OCI-LY3 (cell line): ENCODE measurements at regions not wholly inside any gene's neighbourhood (a gene's known extent, or its start where the extent isn't known, plus 50 kb on each side); places are given as distances from the start of the nearest gene placed in this dataset.
"Not testable (repeated sequence)": the region's sequence is repeated elsewhere in the genome, so short reads cannot be mapped to it uniquely, and the experiment has no call there.

Experiments
- H2AFZ ChIP-seq: fragments of 200-600, 300-600 bp; shearing (Covaris generic); 2 replicates; pipeline ENCODE4 v1.6.0; 2014; ENCODE audit warnings: antibody characterized with exemption, low read depth, low read length
- H3K27ac ChIP-seq: fragments of 200-600, 300-600 bp; sonication (generic); 2 replicates; pipeline ENCODE4 v1.5.1; 2014; ENCODE audit warnings: mild to moderate bottlenecking, low read length, moderate library complexity, mixed read lengths
- H3K27me3 ChIP-seq: fragments of 200-600, 300-600 bp; sonication (generic); 2 replicates; pipeline ENCODE4 v1.6.1; 2014; ENCODE audit warnings: low read depth, low read length, mixed read lengths
- H3K36me3 ChIP-seq: fragments of 200-600, 300-600 bp; sonication (generic); replicated peaks from 2 replicates; pipeline ENCODE3; 2014; ENCODE audit warnings: low read depth, low read length, mixed read lengths
- H3K4me1 ChIP-seq: fragments of 300-600, 200-600 bp; sonication (generic); 2 replicates; pipeline ENCODE4 v1.6.1; 2014; ENCODE audit warnings: low read length, mixed read lengths
- H3K4me2 ChIP-seq: fragments of 200-600, 300-600 bp; sonication (generic); 2 replicates; pipeline ENCODE4 v1.6.1; 2014; ENCODE audit warnings: low read length, mixed read lengths
- H3K4me3 ChIP-seq: fragments of 300-600, 200-600 bp; sonication (generic); 2 replicates; pipeline ENCODE4 v1.5.1; 2014; ENCODE audit warnings: antibody characterized with exemption, mild to moderate bottlenecking, low read length, moderate library complexity
- H3K79me2 ChIP-seq: fragments of 300-600, 200-600 bp; shearing (Covaris generic); 2 replicates; pipeline ENCODE4 v1.6.1; 2014; ENCODE audit warnings: mild to moderate bottlenecking, low read length, mixed read lengths
- H3K9ac ChIP-seq: fragments of 300-600, 200-600 bp; shearing (Covaris generic); 2 replicates; pipeline ENCODE4 v1.6.0; 2014; ENCODE audit warnings: mild to moderate bottlenecking, low read length, moderate library complexity
- H3K9me3 ChIP-seq: fragments of 200-600, 300-600 bp; shearing (Covaris generic); 2 replicates; pipeline ENCODE4 v1.6.1; 2014; ENCODE audit warnings: low read length, mixed read lengths; ENCODE audit not compliant: insufficient read depth
- H4K20me1 ChIP-seq: fragments of 200-600, 300-600 bp; sonication (generic); 2 replicates; pipeline ENCODE4 v1.6.1; 2016; ENCODE audit warnings: low read length, mixed read lengths; ENCODE audit not compliant: insufficient read depth
- CTCF ChIP-seq: fragments of 200-600, 300-600 bp; sonication (generic); IDR thresholded peaks from 2 replicates; pipeline ENCODE4 v1.5.1; 2014; ENCODE audit warnings: antibody characterized with exemption, low read length, low read depth
- EZH2phosphoT487 ChIP-seq: fragments of 200-600 bp; shearing (Covaris generic); IDR thresholded peaks from 2 replicates; pipeline ENCODE4 v1.6.1; 2018; ENCODE audit warnings: antibody characterized with exemption, mixed run types, low read depth

GRCh38 chr6:121940728-121941127, 458.7 kb upstream of the HSF2 start:
- H3K9me3 ChIP-seq: no peaks in the 10 kb centered on the region
- no peak overlapping the region for H3K9ac ChIP-seq
- no peak overlapping the region for H2AFZ ChIP-seq
- TF ChIP-seq CTCF (no peak), EZH2phosphoT487 (no peak)
- H3K4me2 ChIP-seq: no peak overlapping the region
- no peaks in the 10 kb centered on the region for H3K4me1 ChIP-seq
- no peak overlapping the region for H3K27ac ChIP-seq
- H3K79me2 ChIP-seq: no peaks in the 10 kb centered on the region
- no peak overlapping the region for H3K4me3 ChIP-seq
- H3K27me3 ChIP-seq: no peaks in the 10 kb centered on the region
- H4K20me1 ChIP-seq: no peaks in the 10 kb centered on the region
- H3K36me3 ChIP-seq: no peaks in the 10 kb centered on the region

- H3K36me3 ChIP-seq: no peaks in the 10 kb centered on the region
- H3K79me2 ChIP-seq: no peaks in the 10 kb centered on the region
- H3K9ac ChIP-seq: no peak overlapping the region
- H3K4me2 ChIP-seq: no peak overlapping the region
- no peak overlapping the region for H2AFZ ChIP-seq
- H3K9me3 ChIP-seq: no peaks in the 10 kb centered on the region
- TF ChIP-seq CTCF (no peak), EZH2phosphoT487 (no peak)
- no peaks in the 10 kb centered on the region for H3K27me3 ChIP-seq
- no peaks in the 10 kb centered on the region for H4K20me1 ChIP-seq
- H3K27ac ChIP-seq: no peak overlapping the region
- no peak overlapping the region for H3K4me3 ChIP-seq
- no peaks in the 10 kb centered on the region for H3K4me1 ChIP-seq
Measured at GRCh38 chr6:121944354-121944753, 455.1 kb upstream of the HSF2 start.

- Histone ChIP-seq H3K79me2 (no peaks in the 10 kb centered on the region), H3K9me3 (no peaks in the 10 kb centered on the region), H3K27me3 (no peaks in the 10 kb centered on the region), H2AFZ (no peak overlapping the region), H3K4me1 (no peaks in the 10 kb centered on the region), H4K20me1 (no peaks in the 10 kb centered on the region), H3K9ac (no peak overlapping the region), H3K27ac (no peak overlapping the region), H3K4me3 (no peak overlapping the region), H3K36me3 (no peaks in the 10 kb centered on the region), H3K4me2 (no peak overlapping the region)
- no peak for TF ChIP-seq EZH2phosphoT487
- TF ChIP-seq CTCF: no peak
Measured at GRCh38 chr6:121951123-121951522, 448.3 kb upstream of the HSF2 start.

- Histone ChIP-seq H3K27me3 (no peaks in the 10 kb centered on the region), H2AFZ (no peak overlapping the region), H3K4me1 (no peaks in the 10 kb centered on the region), H4K20me1 (no peaks in the 10 kb centered on the region), H3K9me3 (no peaks in the 10 kb centered on the region), H3K4me2 (no peak overlapping the region), H3K4me3 (no peak overlapping the region), H3K27ac (no peak overlapping the region), H3K79me2 (no peaks in the 10 kb centered on the region), H3K36me3 (no peaks in the 10 kb centered on the region), H3K9ac (no peak overlapping the region)
- TF ChIP-seq EZH2phosphoT487: no peak
- no peak for TF ChIP-seq CTCF
Measured at GRCh38 chr6:121951918-121952379, 447.5 kb upstream of the HSF2 start.

- H3K79me2 ChIP-seq, H3K4me2 ChIP-seq, H3K4me3 ChIP-seq, H3K27ac ChIP-seq, H3K36me3 ChIP-seq, H3K9me3 ChIP-seq, H4K20me1 ChIP-seq, H2AFZ ChIP-seq, H3K4me1 ChIP-seq, H3K9ac ChIP-seq, H3K27me3 ChIP-seq: not testable (repeated sequence)
Measured at GRCh38 chr6:121955401-121955800, 444.1 kb upstream of the HSF2 start.
